ENCODE measurements at regions not wholly inside any gene's neighbourhood (a gene's known extent, or its start where the extent isn't known, plus 50 kb on each side); places are given as distances from the start of the nearest gene placed in this dataset.

GRCh38 chr5:57850109-57850508, 367.5 kb upstream of the ACTBL2 start:
- no peak for TF ChIP-seq CTCF (IDR thresholded peaks at IDR 0.05; ENCODE audit: insufficient read depth, low read length)
- TF ChIP-seq POLR2AphosphoS5 (IDR thresholded peaks at IDR 0.05; ENCODE audit: low read depth), result no peak
- TF ChIP-seq REST (IDR thresholded peaks at IDR 0.05; ENCODE audit: insufficient replicate concordance, low read depth), result no peak
